ENCODE measurements at regions not wholly inside any gene's neighbourhood (a gene's known extent, or its start where the extent isn't known, plus 50 kb on each side); places are given as distances from the start of the nearest gene placed in this dataset.
A peak's percentile ranks its signal among the peaks of the same experiment; 100 is the strongest.

DNA sequence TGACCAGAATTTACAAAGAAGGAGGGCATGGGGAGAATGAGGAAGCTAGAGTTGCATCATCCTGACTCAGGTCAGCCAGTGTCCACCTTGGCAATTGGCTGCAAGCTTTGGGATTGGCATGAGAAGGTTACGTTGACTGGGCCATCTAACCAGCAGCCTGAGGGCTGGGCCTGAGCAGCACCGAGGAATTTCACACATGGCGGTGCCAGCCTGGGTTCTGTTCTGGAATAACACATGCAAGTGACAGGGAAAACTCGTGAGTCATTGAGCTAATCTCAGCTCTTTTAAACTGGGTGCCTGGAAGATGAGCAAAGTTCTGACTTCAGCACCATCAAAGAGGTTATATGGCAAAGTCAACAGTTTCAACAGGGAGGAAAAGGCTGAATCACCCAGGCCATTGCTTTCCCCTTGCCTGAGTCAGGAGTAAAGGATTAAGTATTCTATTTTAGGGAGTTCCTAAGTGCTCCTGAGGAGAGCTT, 543.2 kb upstream of the TBX3 start:
- H2AK5ac ChIP-seq (ENCODE audit: low read depth, low read length): no peak overlapping the region
- H4K20me1 ChIP-seq (replicated peaks in 1 of 2; ENCODE audit: control insufficient read depth in 1 of 2, insufficient read depth in 2 of 2, low read length in 2 of 2): no peaks in the 10 kb centered on the region
- no peak overlapping the region for H3K4me3 ChIP-seq (ENCODE audit: extremely low read depth in 1 of 4, insufficient read depth in 2 of 4, low read depth in 3 of 4, low read length in 4 of 4)
- H3K56ac ChIP-seq (replicated peaks; ENCODE audit: insufficient read length, low read depth, low read length): no peak overlapping the region
- peak overlapping the region; percentile 32; the same call in 1 of the 2 replicates for H3K18ac ChIP-seq (ENCODE audit: extremely low read depth, low read length)
- H4K8ac ChIP-seq (ENCODE audit: extremely low read depth, insufficient read depth, low read length): no peak overlapping the region
- no peaks in the 10 kb centered on the region for H3K27me3 ChIP-seq (replicated peaks in 1 of 4; ENCODE audit: control insufficient read depth in 3 of 4, extremely low read depth in 1 of 4, insufficient read depth in 3 of 4, low read length in 3 of 4)
- DNase-seq (ENCODE audit: low read depth in 1 of 2, low spot score in 2 of 2) (no peak), FAIRE-seq (no peak)
- no peak overlapping the region for H3K4ac ChIP-seq (replicated peaks; ENCODE audit: insufficient read length, low read depth, low read length)
- no peaks in the 10 kb centered on the region for H3K23me2 ChIP-seq (ENCODE audit: low read depth, low read length)
- H2BK20ac ChIP-seq (ENCODE audit: low read length): no peak overlapping the region
- no peak overlapping the region for H4K5ac ChIP-seq (ENCODE audit: insufficient read length, low read depth, low read length)
- no peaks in the 10 kb centered on the region for H3K36me3 ChIP-seq (ENCODE audit: control insufficient read depth in 2 of 4, insufficient read depth in 4 of 4, low read length in 3 of 4)
- no peak overlapping the region for H3K9ac ChIP-seq (replicated peaks in 1 of 4; ENCODE audit: extremely low read depth in 1 of 4, low read depth in 3 of 4, low read length in 3 of 4)
- no peak overlapping the region for H4K91ac ChIP-seq (replicated peaks; ENCODE audit: insufficient read length, low read length)
- POLR2A ChIA-PET (ENCODE audit: partially characterized antibody): interaction anchor here (0.6 kb wide), 1 partner anchor 151 kb away, joined by 3 read pairs; no protein-coding TSS in a partner anchor
- WGBS, 2 experiments (ENCODE audit: extremely low coverage in 1 of 2, insufficient coverage in 1 of 2, insufficient read length in 1 of 2, insufficient replicate concordance in 2 of 2, low coverage in 1 of 2, low lambda C conversion rate in 2 of 2, missing lambda C conversion rate in 1 of 2): 97% methylated on average over 4 of the region's 4 CpGs; no CpG with 5 or more reads in 1 of the 2 experiments
- H3K23ac ChIP-seq (ENCODE audit: insufficient read length): no peak overlapping the region
- no peaks in the 10 kb centered on the region for H3K79me1 ChIP-seq (ENCODE audit: low read depth, low read length)
- no peak overlapping the region for H3K4me2 ChIP-seq (ENCODE audit: insufficient read depth in 1 of 2, low read depth in 2 of 2, low read length in 2 of 2)
- no peaks in the 10 kb centered on the region for H3K9me3 ChIP-seq (ENCODE audit: insufficient read depth in 2 of 2, low read depth in 1 of 2, low read length in 1 of 2)
- no peak overlapping the region for H3K14ac ChIP-seq (ENCODE audit: insufficient read length)
- H2BK15ac ChIP-seq (ENCODE audit: low read length): no peak overlapping the region
- H2BK12ac ChIP-seq (ENCODE audit: low read depth, low read length): no peak overlapping the region
- H3K79me2 ChIP-seq (ENCODE audit: control insufficient read depth in 1 of 2, insufficient read depth in 2 of 2, low read length in 2 of 2): no peaks in the 10 kb centered on the region
- H2BK120ac ChIP-seq (replicated peaks; ENCODE audit: low read depth, low read length): no peak overlapping the region
- TF ChIP-seq EGR1 (IDR thresholded peaks at IDR 0.05; ENCODE audit: borderline replicate concordance, low read depth, low read length): no peak
- no peak for TF ChIP-seq SP1 (IDR thresholded peaks at IDR 0.05; ENCODE audit: low read depth, low read length)
- no peak for TF ChIP-seq CTBP2 (IDR thresholded peaks at IDR 0.05; ENCODE audit: borderline replicate concordance, insufficient read depth, insufficient read length, low read length)
- no peak for TF ChIP-seq POLR2A (IDR thresholded peaks at IDR 0.05; ENCODE audit: control extremely low read depth in 1 of 2, low read depth in 2 of 2, low read length in 2 of 2)
- TF ChIP-seq JUND (IDR thresholded peaks at IDR 0.05; ENCODE audit: low read length): no peak
- TF ChIP-seq, protein P1, sequence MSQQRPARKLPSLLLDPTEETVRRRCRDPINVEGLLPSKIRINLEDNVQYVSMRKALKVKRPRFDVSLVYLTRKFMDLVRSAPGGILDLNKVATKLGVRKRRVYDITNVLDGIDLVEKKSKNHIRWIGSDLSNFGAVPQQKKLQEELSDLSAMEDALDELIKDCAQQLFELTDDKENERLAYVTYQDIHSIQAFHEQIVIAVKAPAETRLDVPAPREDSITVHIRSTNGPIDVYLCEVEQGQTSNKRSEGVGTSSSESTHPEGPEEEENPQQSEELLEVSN (IDR thresholded peaks at IDR 0.05): no peak
- CTCF ChIA-PET (ENCODE audit: partially characterized antibody): interaction anchor here (1.0 to 1.7 kb wide), 6 partner anchors 10 to 230 kb away, joined by 3 to 4 read pairs (median 3); no protein-coding TSS in a partner anchor
- no peak overlapping the region for H2BK5ac ChIP-seq (ENCODE audit: low read depth, low read length)
- no peak overlapping the region for H3K27ac ChIP-seq (ENCODE audit: low read depth, low read length)
- no peak overlapping the region; the same call in 1 of the 2 replicates for H2AFZ ChIP-seq (ENCODE audit: low read length)
- H3K4me1 ChIP-seq (replicated peaks in 1 of 4; ENCODE audit: control insufficient read depth in 3 of 4, insufficient read depth in 4 of 4, low read length in 3 of 4): peaks cover 0 to 2% (median 0%) of the 10 kb centered on the region in 4 experiments; a peak in 2 of 7 replicates

All from H1 (cell line).